Smooth muscle cell (in vitro differentiated cells): ENCODE measurements at regions not wholly inside any gene's neighbourhood (a gene's known extent, or its start where the extent isn't known, plus 50 kb on each side); places are given as distances from the start of the nearest gene placed in this dataset.

Experiments used
- DNase-seq: peaks from one replicate; lab custom pipeline; 2025; ENCODE audit not compliant: unreplicated experiment; lab: John Stamatoyannopoulos, UW
- H2AFZ ChIP-seq: fragments of 200-600 bp; sonication (generic); 2 replicates; pipeline ENCODE4 v1.6.0; 2016; ENCODE audit warnings: antibody characterized with exemption, low read depth, mild to moderate bottlenecking
- H3F3A ChIP-seq: fragments of 200-600 bp; sonication (generic); 2 replicates; pipeline ENCODE4 v1.6.0; 2017; ENCODE audit warnings: antibody characterized with exemption, low read depth
- H3K27ac ChIP-seq: fragments of 200-600 bp; sonication (generic); 2 replicates; pipeline ENCODE4 v1.5.1; 2016; ENCODE audit warnings: low read depth, mild to moderate bottlenecking
- H3K27me3 ChIP-seq: fragments of 200-600 bp; sonication (generic); 2 replicates; pipeline ENCODE4 v1.6.1; 2016; ENCODE audit warnings: low read depth, mild to moderate bottlenecking
- H3K36me3 ChIP-seq: fragments of 200-600 bp; sonication (generic); 2 replicates; pipeline ENCODE4 v1.5.1; 2016; ENCODE audit warnings: low read depth
- H3K4me1 ChIP-seq: fragments of 200-600 bp; sonication (generic); 2 replicates; pipeline ENCODE4 v1.5.1; 2016; ENCODE audit warnings: low read depth
- H3K4me2 ChIP-seq: fragments of 200-600 bp; sonication (generic); 2 replicates; pipeline ENCODE4 v1.6.0; 2016; ENCODE audit warnings: mild to moderate bottlenecking
- H3K4me3 ChIP-seq: fragments of 200-600 bp; sonication (generic); 2 replicates; pipeline ENCODE4 v1.5.1; 2016; ENCODE audit warnings: mild to moderate bottlenecking
- H3K79me2 ChIP-seq: fragments of 200-600 bp; sonication (generic); 2 replicates; pipeline ENCODE4 v1.6.0; 2016; ENCODE audit warnings: low read depth, mild to moderate bottlenecking
- H3K9ac ChIP-seq: fragments of 200-600 bp; sonication (generic); 2 replicates; pipeline ENCODE4 v1.6.0; 2016; ENCODE audit warnings: low read depth
- H3K9me3 ChIP-seq: fragments of 200-600 bp; sonication (generic); replicated peaks from 2 replicates; pipeline ENCODE4 v1.5.1; 2016; ENCODE audit warnings: low read depth
- H4K20me1 ChIP-seq: fragments of 200-600 bp; sonication (generic); 2 replicates; pipeline ENCODE4 v1.6.0; 2016; ENCODE audit warnings: low read depth
- CTCF ChIP-seq: fragments of 200-600 bp; sonication (generic); IDR thresholded peaks from 2 replicates; pipeline ENCODE4 v1.5.1; 2017; ENCODE audit warnings: borderline replicate concordance, mild to moderate bottlenecking, antibody characterized with exemption; ENCODE audit not compliant: insufficient read depth, poor library complexity, severe bottlenecking
- WGBS: methylation state at CpG from one replicate; pipeline ENCODE4 v1.1.7; 2016; ENCODE audit warnings: low lambda C conversion rate; 5-methylcytosine and 5-hydroxymethylcytosine counted together

- H3K4me1 ChIP-seq = no peaks in the 10 kb centered on the region
- H3K9me3 ChIP-seq = no peaks in the 10 kb centered on the region
- peak overlapping the region; percentile 55 for H3K27ac ChIP-seq
- H3K4me3 ChIP-seq = peak overlapping the region; percentile 24
- TF ChIP-seq CTCF = no peak
- no peak for DNase-seq
- H3K79me2 ChIP-seq = no peaks in the 10 kb centered on the region
- H2AFZ ChIP-seq = peak overlapping the region; percentile 95
- 32% methylated on average over 5 of the region's 5 CpGs for WGBS
- H3K4me2 ChIP-seq = peak overlapping the region; percentile 84
- H3K9ac ChIP-seq = peak overlapping the region; percentile 41
- H4K20me1 ChIP-seq = no peaks in the 10 kb centered on the region
- no peaks in the 10 kb centered on the region for H3K36me3 ChIP-seq
- H3K27me3 ChIP-seq = no peaks in the 10 kb centered on the region
- H3F3A ChIP-seq = no peaks in the 10 kb centered on the region
Observed at GRCh38 chr6:141483598-141484061, 649.1 kb upstream of the GJE1 start.

GRCh38 chr6:141482796-141483597, 649.7 kb upstream of the GJE1 start:
- H2AFZ ChIP-seq = peak overlapping the region; percentile 95
- H3K9me3 ChIP-seq = no peaks in the 10 kb centered on the region
- H3K4me2 ChIP-seq = peak overlapping the region; percentile 84
- no peaks in the 10 kb centered on the region for H3K36me3 ChIP-seq
- H3K79me2 ChIP-seq = no peaks in the 10 kb centered on the region
- no peaks in the 10 kb centered on the region for H3K4me1 ChIP-seq
- peak overlapping the region; percentile 41 for H3K9ac ChIP-seq
- H3F3A ChIP-seq = no peaks in the 10 kb centered on the region
- peak overlapping the region; percentile 55 for H3K27ac ChIP-seq
- no peak for DNase-seq
- H4K20me1 ChIP-seq = no peaks in the 10 kb centered on the region
- H3K27me3 ChIP-seq = no peaks in the 10 kb centered on the region
- H3K4me3 ChIP-seq = peak overlapping the region; percentile 24
- TF ChIP-seq CTCF = no peak
- WGBS = 91% methylated on average over 6 of the region's 6 CpGs

GRCh38 chr6:141475259-141475658, 657.5 kb upstream of the GJE1 start:
- H3K27me3 ChIP-seq = no peaks in the 10 kb centered on the region
- no peak for TF ChIP-seq CTCF
- DNase-seq = no peak
- no peaks in the 10 kb centered on the region for H4K20me1 ChIP-seq
- H2AFZ ChIP-seq = no peak overlapping the region
- no peaks in the 10 kb centered on the region for H3K36me3 ChIP-seq
- no peaks in the 10 kb centered on the region for H3K4me1 ChIP-seq
- no peaks in the 10 kb centered on the region for H3F3A ChIP-seq
- H3K27ac ChIP-seq = no peak overlapping the region
- no peak overlapping the region for H3K4me3 ChIP-seq
- 89% methylated on average over 2 of the region's 2 CpGs for WGBS
- no peaks in the 10 kb centered on the region for H3K9me3 ChIP-seq
- no peak overlapping the region for H3K4me2 ChIP-seq
- H3K9ac ChIP-seq = no peak overlapping the region
- H3K79me2 ChIP-seq = no peaks in the 10 kb centered on the region
